Spleen (tissue), 7 donors: ENCODE measurements at regions not wholly inside any gene's neighbourhood (a gene's known extent, or its start where the extent isn't known, plus 50 kb on each side); places are given as distances from the start of the nearest gene placed in this dataset.

ENCODE experiments used
- CTCF ChIP-seq, 11 experiments: fragments of 200-600 bp in 7 of 11; fragments of 450-650 bp in 4 of 11; sonication (generic) in 4 of 11; IDR thresholded peaks in 8 of 11; conservative IDR thresholded peaks in 3 of 11; 1 replicate in 7 of 11; 2 replicates in 4 of 11; pipeline versions ENCODE4 v1.4.0 to v1.8.0; 2016 to 2021; ENCODE audit warnings: antibody characterized with exemption in 11 of 11, inconsistent platforms in 4 of 11, mild to moderate bottlenecking in 1 of 11
- POLR2A ChIP-seq, 3 donors: fragments of 450-650 bp; IDR thresholded peaks; one replicate each; pipeline ENCODE4 v1.5.1; 2017; ENCODE audit warnings: antibody characterized with exemption in 3 of 3, mild to moderate bottlenecking in 1 of 3
- POLR2AphosphoS5 ChIP-seq, 3 donors: sonication (generic); formaldehyde crosslinking; IDR thresholded peaks; one replicate each; pipeline ENCODE4 v1.5.1; 2017; ENCODE audit warnings: antibody characterized with exemption in 3 of 3
- donor health status: DM: no; HTN: no; CAD: no; lungs with moderate emphysema.
- donor health status: DM: no; HTN: no; CAD: no.
- donor health status: DM: no; HTN: no; CAD: no.

GRCh38 chr2:139162456-139162855, 382.3 kb upstream of the NXPH2 start:
- TF ChIP-seq CTCF (IDR thresholded peaks at IDR 0.05 in 8 of 11, conservative IDR thresholded peaks at IDR 0.05 in 3 of 11) (no peak), POLR2AphosphoS5 (IDR thresholded peaks at IDR 0.05) (no peak), POLR2A (IDR thresholded peaks at IDR 0.05) (no peak)
